ENCODE measurements at regions not wholly inside any gene's neighbourhood (a gene's known extent, or its start where the extent isn't known, plus 50 kb on each side); places are given as distances from the start of the nearest gene placed in this dataset.

DNA sequence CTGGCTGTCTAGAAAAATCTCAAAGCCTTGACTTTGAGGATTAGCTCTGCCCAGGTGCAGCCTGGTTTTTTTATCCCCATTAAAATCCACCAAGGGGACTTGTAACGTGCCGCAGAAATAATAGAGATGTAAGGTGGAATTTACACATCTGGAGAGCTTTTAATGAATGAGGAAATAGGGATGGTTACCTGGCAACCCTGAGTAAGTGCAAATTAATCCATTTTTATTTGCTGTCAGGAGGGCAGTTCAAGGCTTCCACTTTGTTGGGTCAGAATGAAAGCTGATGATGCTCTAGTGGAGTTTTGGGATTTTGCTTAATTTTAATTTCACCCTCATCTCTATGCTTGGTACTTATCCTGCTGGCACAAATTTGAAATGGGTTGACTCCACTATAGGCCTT, 163.4 kb upstream of the CEP162 start:
- no peak overlapping the region for H4K5ac ChIP-seq (ENCODE audit: insufficient read length, low read depth, low read length)
- no peak overlapping the region for H3K56ac ChIP-seq (replicated peaks; ENCODE audit: insufficient read length, low read depth, low read length)
- POLR2A ChIA-PET (ENCODE audit: partially characterized antibody): no interaction called here
- FAIRE-seq (no peak), DNase-seq (ENCODE audit: low read depth in 1 of 2, low spot score in 2 of 2) (no peak)
- no peak overlapping the region for H3K4me2 ChIP-seq (ENCODE audit: insufficient read depth in 1 of 2, low read depth in 2 of 2, low read length in 2 of 2)
- H3K27ac ChIP-seq (ENCODE audit: low read depth, low read length): no peak overlapping the region
- no peaks in the 10 kb centered on the region for H3K79me2 ChIP-seq (ENCODE audit: control insufficient read depth in 1 of 2, insufficient read depth in 2 of 2, low read length in 2 of 2)
- H3K23me2 ChIP-seq (ENCODE audit: low read depth, low read length): no peaks in the 10 kb centered on the region
- no peaks in the 10 kb centered on the region; a peak in 1 of 7 replicates for H3K4me1 ChIP-seq (replicated peaks in 1 of 4; ENCODE audit: control insufficient read depth in 3 of 4, insufficient read depth in 4 of 4, low read length in 3 of 4)
- H2AK5ac ChIP-seq (ENCODE audit: low read depth, low read length): no peak overlapping the region
- no peaks in the 10 kb centered on the region for H3K27me3 ChIP-seq (replicated peaks in 1 of 4; ENCODE audit: control insufficient read depth in 3 of 4, extremely low read depth in 1 of 4, insufficient read depth in 3 of 4, low read length in 3 of 4)
- no peak overlapping the region for H3K23ac ChIP-seq (ENCODE audit: insufficient read length)
- no peak overlapping the region for H2BK120ac ChIP-seq (replicated peaks; ENCODE audit: low read depth, low read length)
- no peak overlapping the region for H3K4me3 ChIP-seq (ENCODE audit: extremely low read depth in 1 of 4, insufficient read depth in 2 of 4, low read depth in 3 of 4, low read length in 4 of 4)
- H3K18ac ChIP-seq (ENCODE audit: extremely low read depth, low read length): no peak overlapping the region
- no peaks in the 10 kb centered on the region for H4K20me1 ChIP-seq (replicated peaks in 1 of 2; ENCODE audit: control insufficient read depth in 1 of 2, insufficient read depth in 2 of 2, low read length in 2 of 2)
- no peak overlapping the region for H2BK12ac ChIP-seq (ENCODE audit: low read depth, low read length)
- CTCF ChIA-PET (ENCODE audit: partially characterized antibody): interaction anchor here (0.6 to 1.9 kb wide), 5 partner anchors 39 to 932 kb away, joined by 3 to 5 read pairs (median 4); no protein-coding TSS in a partner anchor
- no peak overlapping the region for H2BK5ac ChIP-seq (ENCODE audit: low read depth, low read length)
- H3K9ac ChIP-seq (replicated peaks in 1 of 4; ENCODE audit: extremely low read depth in 1 of 4, low read depth in 3 of 4, low read length in 3 of 4): no peak overlapping the region
- no peak overlapping the region for H3K14ac ChIP-seq (ENCODE audit: insufficient read length)
- no peak overlapping the region for H4K91ac ChIP-seq (replicated peaks; ENCODE audit: insufficient read length, low read length)
- H3K79me1 ChIP-seq (ENCODE audit: low read depth, low read length): no peaks in the 10 kb centered on the region
- H3K4ac ChIP-seq (replicated peaks; ENCODE audit: insufficient read length, low read depth, low read length): no peak overlapping the region
- no peak overlapping the region for H4K8ac ChIP-seq (ENCODE audit: extremely low read depth, insufficient read depth, low read length)
- H3K9me3 ChIP-seq (ENCODE audit: insufficient read depth in 2 of 2, low read depth in 1 of 2, low read length in 1 of 2): no peaks in the 10 kb centered on the region; a peak in 1 of 4 replicates
- H2AFZ ChIP-seq (ENCODE audit: low read length): no peak overlapping the region
- H2BK20ac ChIP-seq (ENCODE audit: low read length): no peak overlapping the region
- H2BK15ac ChIP-seq (ENCODE audit: low read length): no peak overlapping the region
- 80% methylated on average over 2 of the region's 2 CpGs; no CpG with 5 or more reads in 1 of the 2 experiments for WGBS, 2 experiments (ENCODE audit: extremely low coverage in 1 of 2, insufficient coverage in 1 of 2, insufficient read length in 1 of 2, insufficient replicate concordance in 2 of 2, low coverage in 1 of 2, low lambda C conversion rate in 2 of 2, missing lambda C conversion rate in 1 of 2)
- H3K36me3 ChIP-seq (ENCODE audit: control insufficient read depth in 2 of 4, insufficient read depth in 4 of 4, low read length in 3 of 4): no peaks in the 10 kb centered on the region
- TF ChIP-seq NRF1 (IDR thresholded peaks at IDR 0.05; ENCODE audit: low read depth, low read length) (no peak), BACH1 (IDR thresholded peaks at IDR 0.05; ENCODE audit: low read length) (no peak), SIN3A (conservative IDR thresholded peaks at IDR 0.05 in 1 of 2, IDR thresholded peaks at IDR 0.05 in 1 of 2; ENCODE audit: low read depth in 1 of 2, low read length in 2 of 2) (no peak), MAFK (IDR thresholded peaks at IDR 0.05; ENCODE audit: low read depth, low read length) (no peak), EGR1 (IDR thresholded peaks at IDR 0.05; ENCODE audit: borderline replicate concordance, low read depth, low read length) (no peak), HDAC2 (IDR thresholded peaks at IDR 0.05; ENCODE audit: borderline replicate concordance in 1 of 2, low read depth in 2 of 2, low read length in 2 of 2) (no peak), CHD1 (IDR thresholded peaks at IDR 0.05; ENCODE audit: low read depth, low read length) (no peak)
- TF ChIP-seq, protein P1, sequence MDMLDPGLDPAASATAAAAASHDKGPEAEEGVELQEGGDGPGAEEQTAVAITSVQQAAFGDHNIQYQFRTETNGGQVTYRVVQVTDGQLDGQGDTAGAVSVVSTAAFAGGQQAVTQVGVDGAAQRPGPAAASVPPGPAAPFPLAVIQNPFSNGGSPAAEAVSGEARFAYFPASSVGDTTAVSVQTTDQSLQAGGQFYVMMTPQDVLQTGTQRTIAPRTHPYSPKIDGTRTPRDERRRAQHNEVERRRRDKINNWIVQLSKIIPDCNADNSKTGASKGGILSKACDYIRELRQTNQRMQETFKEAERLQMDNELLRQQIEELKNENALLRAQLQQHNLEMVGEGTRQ (IDR thresholded peaks at IDR 0.05; ENCODE audit: low read length): no peak

Measured in H1 (cell line).